IMR-90 (cell line): ENCODE measurements at regions not wholly inside any gene's neighbourhood (a gene's known extent, or its start where the extent isn't known, plus 50 kb on each side); places are given as distances from the start of the nearest gene placed in this dataset.
"Not testable (repeated sequence)": the region's sequence is repeated elsewhere in the genome, so short reads cannot be mapped to it uniquely, and the experiment has no call there.

Experiments
- BHLHE40 ChIP-seq: fragments of 150-350 bp; IDR thresholded peaks from 2 replicates; pipeline ENCODE4 v1.6.1; 2016; ENCODE audit warnings: mild to moderate bottlenecking, low read depth, low read length
- CEBPB ChIP-seq: IDR thresholded peaks from 2 replicates; pipeline ENCODE4 v1.6.1; 2012; ENCODE audit warnings: low read depth, low read length, improper control_type of control experiment
- CHD1 ChIP-seq: IDR thresholded peaks from 2 replicates; pipeline ENCODE4 v1.6.1; 2012; ENCODE audit warnings: low read depth, low read length, improper control_type of control experiment
- FOS ChIP-seq: fragments of 150-350 bp; IDR thresholded peaks from 2 replicates; pipeline ENCODE4 v1.6.1; 2016; ENCODE audit warnings: low read depth, low read length
- MXI1 ChIP-seq: IDR thresholded peaks from 2 replicates; pipeline ENCODE4 v1.6.1; 2012; ENCODE audit warnings: low read depth, mild to moderate bottlenecking, low read length, moderate library complexity, borderline replicate concordance
- POLR2A ChIP-seq: IDR thresholded peaks from 2 replicates; pipeline ENCODE4 v1.6.1; 2012; ENCODE audit warnings: mild to moderate bottlenecking, low read depth, low read length
- RCOR1 ChIP-seq: IDR thresholded peaks from 2 replicates; pipeline ENCODE4 v1.6.1; 2012; ENCODE audit warnings: mild to moderate bottlenecking, low read length, improper control_type of control experiment; ENCODE audit not compliant: insufficient replicate concordance
- TF ChIP-seq, protein P1 (sequence below): fragments of 150-350 bp; IDR thresholded peaks from 2 replicates; pipeline ENCODE4 v1.6.1; 2016; ENCODE audit warnings: low read depth, mild to moderate bottlenecking, low read length, moderate library complexity, borderline replicate concordance
- TF ChIP-seq, protein P2 (sequence below): fragments of 150-350 bp; IDR thresholded peaks from 2 replicates; pipeline ENCODE4 v1.6.1; 2017; ENCODE audit warnings: mild to moderate bottlenecking, antibody characterized with exemption, low read length, low read depth
- TF ChIP-seq, protein P3 (sequence below): conservative IDR thresholded peaks from 2 replicates; pipeline ENCODE4 v1.5.1; 2012; ENCODE audit warnings: mild to moderate bottlenecking, low read depth, low read length, improper control_type of control experiment

DNA sequence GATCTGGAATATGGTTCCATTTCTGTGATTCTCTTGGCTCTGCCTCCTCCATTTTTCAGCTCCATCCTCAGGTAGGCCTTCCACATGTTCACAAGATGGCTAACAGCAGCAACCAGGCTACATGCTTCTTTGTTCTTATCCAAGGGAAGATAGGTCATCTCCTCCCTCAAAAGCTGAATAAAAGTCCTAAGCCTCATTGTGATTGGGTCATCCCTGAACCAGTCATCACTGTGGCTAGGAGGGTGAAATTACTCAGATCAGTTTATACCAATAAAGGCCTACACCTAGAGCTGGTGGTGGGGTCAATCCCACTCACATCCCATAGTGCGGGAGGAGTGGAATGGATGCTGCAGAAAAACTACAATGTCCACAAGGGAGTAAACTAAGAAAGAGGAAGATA is 131.6 kb upstream of the HUWE1 start:
- TF ChIP-seq, protein P1, sequence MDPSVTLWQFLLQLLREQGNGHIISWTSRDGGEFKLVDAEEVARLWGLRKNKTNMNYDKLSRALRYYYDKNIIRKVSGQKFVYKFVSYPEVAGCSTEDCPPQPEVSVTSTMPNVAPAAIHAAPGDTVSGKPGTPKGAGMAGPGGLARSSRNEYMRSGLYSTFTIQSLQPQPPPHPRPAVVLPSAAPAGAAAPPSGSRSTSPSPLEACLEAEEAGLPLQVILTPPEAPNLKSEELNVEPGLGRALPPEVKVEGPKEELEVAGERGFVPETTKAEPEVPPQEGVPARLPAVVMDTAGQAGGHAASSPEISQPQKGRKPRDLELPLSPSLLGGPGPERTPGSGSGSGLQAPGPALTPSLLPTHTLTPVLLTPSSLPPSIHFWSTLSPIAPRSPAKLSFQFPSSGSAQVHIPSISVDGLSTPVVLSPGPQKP: not testable (repeated sequence)
- TF ChIP-seq, protein P2, sequence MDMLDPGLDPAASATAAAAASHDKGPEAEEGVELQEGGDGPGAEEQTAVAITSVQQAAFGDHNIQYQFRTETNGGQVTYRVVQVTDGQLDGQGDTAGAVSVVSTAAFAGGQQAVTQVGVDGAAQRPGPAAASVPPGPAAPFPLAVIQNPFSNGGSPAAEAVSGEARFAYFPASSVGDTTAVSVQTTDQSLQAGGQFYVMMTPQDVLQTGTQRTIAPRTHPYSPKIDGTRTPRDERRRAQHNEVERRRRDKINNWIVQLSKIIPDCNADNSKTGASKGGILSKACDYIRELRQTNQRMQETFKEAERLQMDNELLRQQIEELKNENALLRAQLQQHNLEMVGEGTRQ: not testable (repeated sequence)
- not testable (repeated sequence) for TF ChIP-seq POLR2A, FOS, RCOR1, BHLHE40, CEBPB, CHD1, MXI1
- TF ChIP-seq, protein P3, sequence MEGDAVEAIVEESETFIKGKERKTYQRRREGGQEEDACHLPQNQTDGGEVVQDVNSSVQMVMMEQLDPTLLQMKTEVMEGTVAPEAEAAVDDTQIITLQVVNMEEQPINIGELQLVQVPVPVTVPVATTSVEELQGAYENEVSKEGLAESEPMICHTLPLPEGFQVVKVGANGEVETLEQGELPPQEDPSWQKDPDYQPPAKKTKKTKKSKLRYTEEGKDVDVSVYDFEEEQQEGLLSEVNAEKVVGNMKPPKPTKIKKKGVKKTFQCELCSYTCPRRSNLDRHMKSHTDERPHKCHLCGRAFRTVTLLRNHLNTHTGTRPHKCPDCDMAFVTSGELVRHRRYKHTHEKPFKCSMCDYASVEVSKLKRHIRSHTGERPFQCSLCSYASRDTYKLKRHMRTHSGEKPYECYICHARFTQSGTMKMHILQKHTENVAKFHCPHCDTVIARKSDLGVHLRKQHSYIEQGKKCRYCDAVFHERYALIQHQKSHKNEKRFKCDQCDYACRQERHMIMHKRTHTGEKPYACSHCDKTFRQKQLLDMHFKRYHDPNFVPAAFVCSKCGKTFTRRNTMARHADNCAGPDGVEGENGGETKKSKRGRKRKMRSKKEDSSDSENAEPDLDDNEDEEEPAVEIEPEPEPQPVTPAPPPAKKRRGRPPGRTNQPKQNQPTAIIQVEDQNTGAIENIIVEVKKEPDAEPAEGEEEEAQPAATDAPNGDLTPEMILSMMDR: not testable (repeated sequence)
